ENCODE measurements at regions not wholly inside any gene's neighbourhood (a gene's known extent, or its start where the extent isn't known, plus 50 kb on each side); places are given as distances from the start of the nearest gene placed in this dataset.

GRCh38 chr10:129371541-129371940, 95.5 kb upstream of the MGMT start:
- Histone ChIP-seq H3K9me3 (ENCODE audit: control insufficient read depth in 2 of 3, low read length in 3 of 3) (no peaks in the 10 kb centered on the region), H3K4me1 (ENCODE audit: control insufficient read depth in 2 of 2, insufficient read depth in 2 of 2, low read length in 2 of 2) (no peaks in the 10 kb centered on the region), H3K36me3 (ENCODE audit: control insufficient read depth in 2 of 3, insufficient read depth in 3 of 3, low read length in 3 of 3) (no peaks in the 10 kb centered on the region), H3K27me3 (ENCODE audit: control insufficient read depth in 2 of 2, insufficient read depth in 2 of 2, low read length in 2 of 2) (no peaks in the 10 kb centered on the region), H3K4me3 (ENCODE audit: low read length) (no peak overlapping the region), H3K27ac (ENCODE audit: low read depth, low read length) (no peak overlapping the region)
- H3K36me3 Mint-ChIP-seq = no peaks in the 10 kb centered on the region
- intact Hi-C loops (cut with micrococcal nuclease) = no loop called here
- ChIA-PET POLR2A (no interaction called here), CTCF (no interaction called here)
- peaks cover 0 to 6% (median 3%) of the 10 kb centered on the region in 7 donors for H3K4me1 Mint-ChIP-seq
- peaks cover 25 to 45% (median 31%) of the 10 kb centered on the region in 5 donors for H3K27me3 Mint-ChIP-seq
- no peak overlapping the region for H3K27ac Mint-ChIP-seq
- DNase-seq = no peak
- no peaks in the 10 kb centered on the region for H3K9me3 Mint-ChIP-seq
- H3K4me3 Mint-ChIP-seq = no peak overlapping the region
- no peak for ATAC-seq

- ChIA-PET CTCF (no interaction called here), POLR2A (no interaction called here)
- Histone ChIP-seq H3K27me3 (ENCODE audit: control insufficient read depth in 2 of 2, insufficient read depth in 2 of 2, low read length in 2 of 2) (no peaks in the 10 kb centered on the region), H3K4me1 (ENCODE audit: control insufficient read depth in 2 of 2, insufficient read depth in 2 of 2, low read length in 2 of 2) (no peaks in the 10 kb centered on the region), H3K9me3 (ENCODE audit: control insufficient read depth in 2 of 3, low read length in 3 of 3) (no peaks in the 10 kb centered on the region), H3K27ac (ENCODE audit: low read depth, low read length) (no peak overlapping the region), H3K36me3 (ENCODE audit: control insufficient read depth in 2 of 3, insufficient read depth in 3 of 3, low read length in 3 of 3) (no peaks in the 10 kb centered on the region), H3K4me3 (ENCODE audit: low read length) (no peak overlapping the region)
- H3K4me1 Mint-ChIP-seq = peaks cover 0 to 6% (median 3%) of the 10 kb centered on the region in 7 donors
- H3K36me3 Mint-ChIP-seq = no peaks in the 10 kb centered on the region
- intact Hi-C loops (cut with micrococcal nuclease) = no loop called here
- no peak for DNase-seq
- H3K4me3 Mint-ChIP-seq = peak overlapping the region in 2 of 10 donors; percentile 2 to 7
- no peaks in the 10 kb centered on the region for H3K9me3 Mint-ChIP-seq
- H3K27me3 Mint-ChIP-seq = peaks cover 25 to 41% (median 31%) of the 10 kb centered on the region in 5 donors
- no peak overlapping the region for H3K27ac Mint-ChIP-seq
- ATAC-seq = no peak
Observed at GRCh38 chr10:129372172-129372571, 94.9 kb upstream of the MGMT start.

DNA sequence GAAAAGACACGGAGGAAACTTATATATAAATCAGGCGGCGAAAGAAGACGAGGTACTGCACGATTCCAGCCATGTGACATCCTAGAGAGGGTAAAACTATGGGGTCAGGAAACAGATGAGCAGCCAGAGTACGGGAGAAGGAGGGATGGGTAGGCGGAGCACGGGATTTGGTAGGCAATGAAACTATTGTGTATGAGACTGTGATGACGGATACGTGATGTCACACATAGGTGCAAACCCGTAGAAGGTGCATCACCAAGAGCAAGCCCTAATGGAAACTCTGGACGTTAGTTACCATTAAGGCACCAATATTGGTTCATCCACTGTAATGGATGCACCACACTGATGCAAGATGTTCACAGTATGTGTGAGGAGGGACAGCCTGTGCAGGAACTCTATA, 93.8 kb upstream of the MGMT start:
- Mint-ChIP-seq H3K4me1 (peaks cover 0 to 6% (median 3%) of the 10 kb centered on the region in 7 donors), H3K9me3 (no peaks in the 10 kb centered on the region), H3K36me3 (no peaks in the 10 kb centered on the region), H3K27me3 (peaks cover 25 to 40% (median 31%) of the 10 kb centered on the region in 5 donors), H3K27ac (no peak overlapping the region), H3K4me3 (no peak overlapping the region)
- Histone ChIP-seq H3K4me1 (ENCODE audit: control insufficient read depth in 2 of 2, insufficient read depth in 2 of 2, low read length in 2 of 2) (no peaks in the 10 kb centered on the region), H3K27me3 (ENCODE audit: control insufficient read depth in 2 of 2, insufficient read depth in 2 of 2, low read length in 2 of 2) (no peaks in the 10 kb centered on the region), H3K36me3 (ENCODE audit: control insufficient read depth in 2 of 3, insufficient read depth in 3 of 3, low read length in 3 of 3) (no peaks in the 10 kb centered on the region), H3K4me3 (ENCODE audit: low read length) (no peak overlapping the region), H3K9me3 (ENCODE audit: control insufficient read depth in 2 of 3, low read length in 3 of 3) (no peaks in the 10 kb centered on the region), H3K27ac (ENCODE audit: low read depth, low read length) (no peak overlapping the region)
- CTCF ChIA-PET = no interaction called here
- intact Hi-C loops (cut with micrococcal nuclease) = no loop called here
- DNase-seq (no peak), ATAC-seq (no peak)
- POLR2A ChIA-PET = no interaction called here

DNA sequence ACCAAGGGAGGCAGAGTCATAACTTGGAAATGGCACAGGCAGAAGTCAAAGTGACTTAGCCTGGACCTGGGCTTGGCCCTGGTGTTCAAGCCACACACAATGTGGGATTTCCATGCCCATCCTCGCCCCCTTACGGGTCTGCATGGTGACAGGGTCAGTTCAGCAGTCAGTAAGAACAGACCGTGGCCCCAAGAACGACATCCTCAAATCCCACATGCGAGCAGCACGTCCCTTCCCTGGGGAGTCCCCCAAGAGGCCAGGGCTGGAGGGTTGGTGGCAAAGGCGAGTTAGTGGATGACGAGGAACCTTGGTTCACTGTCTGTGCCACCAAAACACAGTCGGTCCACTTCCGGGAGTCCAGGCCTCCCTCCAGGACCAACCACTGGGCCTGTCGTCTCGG, 93.3 kb upstream of the MGMT start:
- Histone ChIP-seq H3K4me1 (ENCODE audit: control insufficient read depth in 2 of 2, insufficient read depth in 2 of 2, low read length in 2 of 2) (no peaks in the 10 kb centered on the region), H3K4me3 (ENCODE audit: low read length) (no peak overlapping the region), H3K27me3 (ENCODE audit: control insufficient read depth in 2 of 2, insufficient read depth in 2 of 2, low read length in 2 of 2) (no peaks in the 10 kb centered on the region), H3K9me3 (ENCODE audit: control insufficient read depth in 2 of 3, low read length in 3 of 3) (no peaks in the 10 kb centered on the region), H3K36me3 (ENCODE audit: control insufficient read depth in 2 of 3, insufficient read depth in 3 of 3, low read length in 3 of 3) (no peaks in the 10 kb centered on the region), H3K27ac (ENCODE audit: low read depth, low read length) (no peak overlapping the region)
- ChIA-PET CTCF (no interaction called here), POLR2A (no interaction called here)
- Mint-ChIP-seq H3K4me1 (peaks cover 0 to 6% (median 3%) of the 10 kb centered on the region in 7 donors), H3K9me3 (no peaks in the 10 kb centered on the region), H3K4me3 (no peak overlapping the region), H3K27me3 (peaks cover 25 to 43% (median 31%) of the 10 kb centered on the region in 5 donors), H3K27ac (no peak overlapping the region), H3K36me3 (no peaks in the 10 kb centered on the region)
- DNase-seq (no peak), ATAC-seq (no peak)
- intact Hi-C loops (cut with micrococcal nuclease) = no loop called here

DNA sequence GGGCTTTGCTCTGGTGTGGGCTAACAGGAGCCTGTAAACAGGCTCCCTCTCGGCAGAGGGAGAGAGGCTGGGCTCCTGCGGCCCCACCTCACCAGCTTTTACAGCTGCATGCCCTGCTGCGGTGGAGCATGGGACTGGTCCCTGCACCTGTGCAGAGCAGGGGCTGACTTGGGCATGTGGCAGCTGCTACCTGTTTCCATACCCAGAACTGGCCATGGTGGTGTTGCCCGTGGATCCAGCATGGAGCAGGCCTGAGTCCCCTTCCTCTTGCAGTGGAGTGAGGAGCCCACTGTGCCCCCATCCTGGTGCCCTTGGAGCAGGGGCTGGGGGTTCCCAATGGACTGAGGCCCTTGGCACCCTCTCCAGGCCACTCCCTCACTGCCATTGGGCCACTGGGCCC, 91.9 kb upstream of the MGMT start:
- Mint-ChIP-seq H3K4me3 (no peak overlapping the region), H3K4me1 (peaks cover 0 to 6% (median 3%) of the 10 kb centered on the region in 7 donors), H3K36me3 (no peaks in the 10 kb centered on the region), H3K27me3 (peaks cover 22 to 33% (median 25%) of the 10 kb centered on the region in 5 donors), H3K9me3 (peaks cover 0 to 1% (median 0%) of the 10 kb centered on the region in 11 donors), H3K27ac (no peak overlapping the region)
- ATAC-seq (no peak), DNase-seq (no peak)
- Histone ChIP-seq H3K4me3 (ENCODE audit: low read length) (no peak overlapping the region), H3K27ac (ENCODE audit: low read depth, low read length) (no peak overlapping the region), H3K27me3 (ENCODE audit: control insufficient read depth in 2 of 2, insufficient read depth in 2 of 2, low read length in 2 of 2) (no peaks in the 10 kb centered on the region), H3K4me1 (ENCODE audit: control insufficient read depth in 2 of 2, insufficient read depth in 2 of 2, low read length in 2 of 2) (no peaks in the 10 kb centered on the region), H3K9me3 (ENCODE audit: control insufficient read depth in 2 of 3, low read length in 3 of 3) (no peaks in the 10 kb centered on the region), H3K36me3 (ENCODE audit: control insufficient read depth in 2 of 3, insufficient read depth in 3 of 3, low read length in 3 of 3) (no peaks in the 10 kb centered on the region)
- intact Hi-C loops (cut with micrococcal nuclease) = no loop called here
- ChIA-PET POLR2A (no interaction called here), CTCF (no interaction called here)

DNA sequence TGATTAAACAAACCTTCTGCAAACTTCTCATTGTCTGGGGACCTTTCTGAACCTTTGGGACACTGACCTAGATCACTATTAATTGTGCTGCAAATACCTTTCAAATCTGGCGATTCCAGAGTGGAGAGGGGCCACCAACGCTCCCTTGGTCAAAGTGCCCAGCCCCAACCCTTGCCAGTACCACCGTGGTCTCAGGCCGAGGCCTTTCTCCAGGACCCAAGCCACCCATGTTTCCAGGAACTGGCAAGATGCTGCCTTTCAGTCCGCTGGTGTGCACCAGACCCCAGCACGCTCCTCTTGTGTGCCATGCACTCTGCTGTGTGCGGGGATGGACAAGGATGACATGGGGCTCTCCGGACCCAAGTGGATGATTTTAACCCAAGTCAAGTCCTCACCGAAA, 91.1 kb upstream of the MGMT start:
- Histone ChIP-seq H3K4me1 (ENCODE audit: control insufficient read depth in 2 of 2, insufficient read depth in 2 of 2, low read length in 2 of 2) (no peaks in the 10 kb centered on the region), H3K27ac (ENCODE audit: low read depth, low read length) (no peak overlapping the region), H3K36me3 (ENCODE audit: control insufficient read depth in 2 of 3, insufficient read depth in 3 of 3, low read length in 3 of 3) (no peaks in the 10 kb centered on the region), H3K27me3 (ENCODE audit: control insufficient read depth in 2 of 2, insufficient read depth in 2 of 2, low read length in 2 of 2) (no peaks in the 10 kb centered on the region), H3K9me3 (ENCODE audit: control insufficient read depth in 2 of 3, low read length in 3 of 3) (no peaks in the 10 kb centered on the region), H3K4me3 (ENCODE audit: low read length) (no peak overlapping the region)
- peaks cover 0 to 1% (median 0%) of the 10 kb centered on the region in 11 donors for H3K9me3 Mint-ChIP-seq
- POLR2A ChIA-PET = no interaction called here
- peaks cover 19 to 26% (median 25%) of the 10 kb centered on the region in 5 donors for H3K27me3 Mint-ChIP-seq
- ATAC-seq = no peak
- intact Hi-C loops (cut with micrococcal nuclease) = no loop called here
- CTCF ChIA-PET = no interaction called here
- no peak overlapping the region for H3K27ac Mint-ChIP-seq
- H3K4me3 Mint-ChIP-seq = no peak overlapping the region
- peaks cover 0 to 6% (median 3%) of the 10 kb centered on the region in 7 donors for H3K4me1 Mint-ChIP-seq
- H3K36me3 Mint-ChIP-seq = no peaks in the 10 kb centered on the region
- no peak for DNase-seq

GRCh38 chr10:129380279-129380678, 86.8 kb upstream of the MGMT start:
- Mint-ChIP-seq H3K9me3 (peaks cover 0 to 1% (median 0%) of the 10 kb centered on the region in 11 donors), H3K4me1 (peaks cover 0 to under 1% (median 0%) of the 10 kb centered on the region in 7 donors), H3K27me3 (peaks cover 0 to 10% (median 5%) of the 10 kb centered on the region in 5 donors), H3K36me3 (no peaks in the 10 kb centered on the region), H3K4me3 (no peak overlapping the region), H3K27ac (no peak overlapping the region)
- Histone ChIP-seq H3K4me3 (ENCODE audit: low read length) (no peak overlapping the region), H3K4me1 (ENCODE audit: control insufficient read depth in 2 of 2, insufficient read depth in 2 of 2, low read length in 2 of 2) (no peaks in the 10 kb centered on the region), H3K36me3 (ENCODE audit: control insufficient read depth in 2 of 3, insufficient read depth in 3 of 3, low read length in 3 of 3) (no peaks in the 10 kb centered on the region), H3K27me3 (ENCODE audit: control insufficient read depth in 2 of 2, insufficient read depth in 2 of 2, low read length in 2 of 2) (no peaks in the 10 kb centered on the region), H3K9me3 (ENCODE audit: control insufficient read depth in 2 of 3, low read length in 3 of 3) (no peaks in the 10 kb centered on the region), H3K27ac (ENCODE audit: low read depth, low read length) (no peak overlapping the region)
- ChIA-PET CTCF (no interaction called here), POLR2A (no interaction called here)
- DNase-seq (no peak), ATAC-seq (no peak)
- intact Hi-C loops (cut with micrococcal nuclease) = no loop called here
